ENCODE measurements at regions not wholly inside any gene's neighbourhood (a gene's known extent, or its start where the extent isn't known, plus 50 kb on each side); places are given as distances from the start of the nearest gene placed in this dataset.

GRCh38 chr1:221254813-221255212, 375.6 kb downstream of the HLX start:
- TF ChIP-seq, protein P1, sequence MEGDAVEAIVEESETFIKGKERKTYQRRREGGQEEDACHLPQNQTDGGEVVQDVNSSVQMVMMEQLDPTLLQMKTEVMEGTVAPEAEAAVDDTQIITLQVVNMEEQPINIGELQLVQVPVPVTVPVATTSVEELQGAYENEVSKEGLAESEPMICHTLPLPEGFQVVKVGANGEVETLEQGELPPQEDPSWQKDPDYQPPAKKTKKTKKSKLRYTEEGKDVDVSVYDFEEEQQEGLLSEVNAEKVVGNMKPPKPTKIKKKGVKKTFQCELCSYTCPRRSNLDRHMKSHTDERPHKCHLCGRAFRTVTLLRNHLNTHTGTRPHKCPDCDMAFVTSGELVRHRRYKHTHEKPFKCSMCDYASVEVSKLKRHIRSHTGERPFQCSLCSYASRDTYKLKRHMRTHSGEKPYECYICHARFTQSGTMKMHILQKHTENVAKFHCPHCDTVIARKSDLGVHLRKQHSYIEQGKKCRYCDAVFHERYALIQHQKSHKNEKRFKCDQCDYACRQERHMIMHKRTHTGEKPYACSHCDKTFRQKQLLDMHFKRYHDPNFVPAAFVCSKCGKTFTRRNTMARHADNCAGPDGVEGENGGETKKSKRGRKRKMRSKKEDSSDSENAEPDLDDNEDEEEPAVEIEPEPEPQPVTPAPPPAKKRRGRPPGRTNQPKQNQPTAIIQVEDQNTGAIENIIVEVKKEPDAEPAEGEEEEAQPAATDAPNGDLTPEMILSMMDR (IDR thresholded peaks at IDR 0.05; ENCODE audit: insufficient read depth, low read depth, low read length) = no peak
- TF ChIP-seq EZH2 (IDR thresholded peaks at IDR 0.05; ENCODE audit: insufficient read depth, low read length) = no peak

Data from astrocyte (in vitro differentiated cells and primary cell).